Prostate gland (tissue), 2 donors: ENCODE measurements at regions not wholly inside any gene's neighbourhood (a gene's known extent, or its start where the extent isn't known, plus 50 kb on each side); places are given as distances from the start of the nearest gene placed in this dataset.

Source experiments
- CTCF ChIP-seq, 4 experiments: fragments of 200-600 bp in 2 of 4; fragments of 450-650 bp in 2 of 4; sonication (generic) in 2 of 4; IDR thresholded peaks; 1 replicate in 3 of 4; 2 replicates in 1 of 4; pipeline ENCODE4 v1.5.1; 2016 to 2019; ENCODE audit warnings: antibody characterized with exemption in 4 of 4, mild to moderate bottlenecking in 2 of 4, moderate library complexity in 2 of 4
- POLR2A ChIP-seq: fragments of 450-650 bp; IDR thresholded peaks from one replicate; pipeline ENCODE4 v1.6.1; 2016; ENCODE audit warnings: antibody characterized with exemption, mild to moderate bottlenecking

GRCh38 chr1:14328685-14329084, 269.8 kb upstream of the KAZN start:
- TF ChIP-seq CTCF (IDR thresholded peaks at IDR 0.05), result no peak
- no peak for TF ChIP-seq POLR2A
